HG03045 (cell line): ENCODE measurements at regions not wholly inside any gene's neighbourhood (a gene's known extent, or its start where the extent isn't known, plus 50 kb on each side); places are given as distances from the start of the nearest gene placed in this dataset.
"Not testable (repeated sequence)": the region's sequence is repeated elsewhere in the genome, so short reads cannot be mapped to it uniquely, and the experiment has no call there.

Experiments used
- ATAC-seq: cut with Tn5 transposase; IDR thresholded peaks from one replicate; pipeline ENCODE4 v1.9.1; 2021; ENCODE audit warnings: mild to moderate bottlenecking, moderate library complexity; ENCODE audit not compliant: unreplicated experiment

GRCh38 chr1:56092684-56093570 lies 486.4 kb downstream of the PLPP3 start:
- ATAC-seq: no peak

- not testable (repeated sequence) for ATAC-seq
Measured at GRCh38 chr1:56089826-56090225, 489.5 kb downstream of the PLPP3 start.

GRCh38 chr1:56084246-56084645 lies 495.1 kb downstream of the PLPP3 start:
- ATAC-seq: no peak

- ATAC-seq: no peak
Measured at GRCh38 chr1:56081736-56082135, 497.6 kb downstream of the PLPP3 start.

GRCh38 chr1:56081173-56081572 lies 498.2 kb downstream of the PLPP3 start:
- ATAC-seq: no peak

GRCh38 chr1:56080123-56080522 lies 499.2 kb downstream of the PLPP3 start:
- no peak for ATAC-seq

- ATAC-seq: no peak
Measured at GRCh38 chr1:56079391-56079790, 500.0 kb downstream of the PLPP3 start.

GRCh38 chr1:56077206-56077605 lies 502.2 kb downstream of the PLPP3 start:
- no peak for ATAC-seq

- no peak for ATAC-seq
Measured at GRCh38 chr1:56074007-56074651, 505.2 kb downstream of the PLPP3 start.

GRCh38 chr1:56073614-56074006 lies 505.8 kb downstream of the PLPP3 start:
- ATAC-seq: no peak

- no peak for ATAC-seq
Measured at GRCh38 chr1:56073206-56073605, 506.2 kb downstream of the PLPP3 start.

GRCh38 chr1:56072310-56072709 lies 507.1 kb downstream of the PLPP3 start:
- no peak for ATAC-seq

- ATAC-seq: no peak
Measured at GRCh38 chr1:56071351-56071750, 508.0 kb downstream of the PLPP3 start.

- no peak for ATAC-seq
Measured at GRCh38 chr1:56070601-56071000, 508.8 kb downstream of the PLPP3 start.

- no peak for ATAC-seq
Measured at GRCh38 chr1:56069824-56070223, 509.5 kb downstream of the PLPP3 start.

- ATAC-seq: no peak
Measured at GRCh38 chr1:56068908-56069307, 510.5 kb downstream of the PLPP3 start.

GRCh38 chr1:56068210-56068609 lies 511.2 kb downstream of the PLPP3 start:
- ATAC-seq: no peak

- no peak for ATAC-seq
Measured at GRCh38 chr1:56065729-56066128, 513.6 kb downstream of the PLPP3 start.

- no peak for ATAC-seq
Measured at GRCh38 chr1:56064705-56065104, 514.7 kb downstream of the PLPP3 start.

- ATAC-seq: no peak
Measured at GRCh38 chr1:56063461-56063860, 515.9 kb downstream of the PLPP3 start.

GRCh38 chr1:56062625-56063024 lies 516.7 kb downstream of the PLPP3 start:
- no peak for ATAC-seq

- no peak for ATAC-seq
Measured at GRCh38 chr1:56061824-56062223, 517.5 kb downstream of the PLPP3 start.
